Liver (tissue), 8 donors: ENCODE measurements at regions not wholly inside any gene's neighbourhood (a gene's known extent, or its start where the extent isn't known, plus 50 kb on each side); places are given as distances from the start of the nearest gene placed in this dataset.

ENCODE experiments used
- DNase-seq: peaks from one replicate; pipeline ENCODE4 v3.0.0-alpha.2; 2017; ENCODE audit warnings: low spot score
- H3K27ac ChIP-seq, 2 donors: one replicate each; pipeline ENCODE4 v1.7.0; 2013; ENCODE audit warnings: inconsistent platforms in 2 of 2, low read length in 2 of 2, control low read depth in 1 of 2, low read depth in 1 of 2, mild to moderate bottlenecking in 1 of 2
- H3K27me3 ChIP-seq, 4 donors: one replicate each; pipeline versions ENCODE4 v1.6.1 to v1.7.0; 2013; ENCODE audit warnings: low read length in 3 of 4, inconsistent platforms in 1 of 4, mild to moderate bottlenecking in 1 of 4, moderate library complexity in 1 of 4; ENCODE audit not compliant: control insufficient read depth in 4 of 4, insufficient read depth in 4 of 4
- H3K36me3 ChIP-seq, 4 donors: one replicate each; pipeline versions ENCODE4 v1.6.1 to v1.7.0; 2013; ENCODE audit warnings: low read length in 3 of 4, mild to moderate bottlenecking in 3 of 4, low read depth in 1 of 4, moderate library complexity in 1 of 4; ENCODE audit not compliant: control insufficient read depth in 4 of 4, insufficient read depth in 3 of 4
- H3K4me1 ChIP-seq, 4 donors: one replicate each; pipeline versions ENCODE4 v1.6.1 to v1.7.0; 2013; ENCODE audit warnings: low read length in 3 of 4, mild to moderate bottlenecking in 3 of 4, moderate library complexity in 1 of 4; ENCODE audit not compliant: control insufficient read depth in 4 of 4, insufficient read depth in 4 of 4
- H3K4me3 ChIP-seq, 3 donors: one replicate each; pipeline versions ENCODE4 v1.6.1 to v1.7.0; 2013; ENCODE audit warnings: low read length in 3 of 3, control low read depth in 1 of 3, low read depth in 1 of 3, mild to moderate bottlenecking in 1 of 3
- H3K9ac ChIP-seq, 2 donors: one replicate each; pipeline ENCODE4 v1.7.0; 2013; ENCODE audit warnings: low read length in 2 of 2, mild to moderate bottlenecking in 2 of 2, moderate library complexity in 2 of 2, control low read depth in 1 of 2, low read depth in 1 of 2
- H3K9me3 ChIP-seq, 4 donors: one replicate each; pipeline versions ENCODE4 v1.6.1 to v1.7.0; 2013; ENCODE audit warnings: low read length in 3 of 4; ENCODE audit not compliant: control insufficient read depth in 4 of 4
- EGR1 ChIP-seq, 2 donors: IDR thresholded peaks; 2 replicates each; pipeline ENCODE4 v1.6.1; 2016 to 2018; ENCODE audit warnings: antibody characterized with exemption in 2 of 2, low read depth in 2 of 2
- FOXA1 ChIP-seq: IDR thresholded peaks from 2 replicates; pipeline ENCODE4 v1.6.1; 2016; ENCODE audit warnings: antibody characterized with exemption
- FOXA2 ChIP-seq: IDR thresholded peaks from 2 replicates; pipeline ENCODE4 v1.6.1; 2016; ENCODE audit warnings: antibody characterized with exemption
- GABPA ChIP-seq, 2 donors: IDR thresholded peaks in 1 of 2; conservative IDR thresholded peaks in 1 of 2; 2 replicates each; pipeline ENCODE4 v1.6.1; 2016; ENCODE audit warnings: antibody characterized with exemption in 2 of 2, mild to moderate bottlenecking in 1 of 2, moderate library complexity in 1 of 2
- HNF4A ChIP-seq, 2 donors: conservative IDR thresholded peaks; 2 replicates each; pipeline ENCODE4 v1.6.1; 2016; ENCODE audit warnings: antibody characterized with exemption in 2 of 2, mild to moderate bottlenecking in 2 of 2
- HNF4G ChIP-seq: IDR thresholded peaks from 2 replicates; pipeline ENCODE4 v1.6.1; 2016; ENCODE audit warnings: antibody characterized with exemption
- JUND ChIP-seq, 2 donors: IDR thresholded peaks; 2 replicates each; pipeline ENCODE4 v1.6.1; 2016; ENCODE audit warnings: antibody characterized with exemption in 2 of 2
- NR2F2 ChIP-seq: IDR thresholded peaks from 2 replicates; pipeline ENCODE4 v1.6.1; 2016; ENCODE audit warnings: antibody characterized with exemption
- RAD21 ChIP-seq, 2 donors: IDR thresholded peaks; 2 replicates each; pipeline ENCODE4 v1.6.1; 2016; ENCODE audit warnings: antibody characterized with exemption in 2 of 2, mild to moderate bottlenecking in 2 of 2
- RXRA ChIP-seq, 2 donors: IDR thresholded peaks; 2 replicates each; pipeline ENCODE4 v1.6.1; 2017 to 2018; ENCODE audit warnings: antibody characterized with exemption in 2 of 2, mild to moderate bottlenecking in 1 of 2
- SP1 ChIP-seq: IDR thresholded peaks from 2 replicates; pipeline ENCODE4 v1.6.1; 2018; ENCODE audit warnings: antibody characterized with exemption, mild to moderate bottlenecking
- TAF1 ChIP-seq: conservative IDR thresholded peaks from 2 replicates; pipeline ENCODE4 v1.6.1; 2016; ENCODE audit warnings: antibody characterized with exemption, mild to moderate bottlenecking
- WGBS: extraction: QIAGEN DNeasy Blood & Tissue Kit; methylation state at CpG from one replicate; pipeline ENCODE4 v1.1.7; 2013; 5-methylcytosine and 5-hydroxymethylcytosine counted together
- TF ChIP-seq, protein P1 (sequence below): IDR thresholded peaks from 2 replicates; pipeline ENCODE4 v1.6.1; 2016; ENCODE audit warnings: antibody characterized with exemption
- TF ChIP-seq, protein P2 (sequence below): IDR thresholded peaks from 2 replicates; pipeline ENCODE4 v1.6.1; 2016; ENCODE audit warnings: antibody characterized with exemption
- TF ChIP-seq, protein P3 (sequence below): fragments of 150-350 bp; IDR thresholded peaks from 2 replicates; pipeline ENCODE4 v1.5.1; 2017; ENCODE audit warnings: improper control_type of control experiment, low read depth, low read length; ENCODE audit not compliant: missing input control
- TF ChIP-seq, protein P4 (sequence below): IDR thresholded peaks from 2 replicates; pipeline ENCODE4 v1.6.1; 2016; ENCODE audit warnings: antibody characterized with exemption
- donor health status: healthy.
- donor health status: healthy.
- donor health status: healthy.
- donor health status: healthy.
- donor health status: healthy.

DNA sequence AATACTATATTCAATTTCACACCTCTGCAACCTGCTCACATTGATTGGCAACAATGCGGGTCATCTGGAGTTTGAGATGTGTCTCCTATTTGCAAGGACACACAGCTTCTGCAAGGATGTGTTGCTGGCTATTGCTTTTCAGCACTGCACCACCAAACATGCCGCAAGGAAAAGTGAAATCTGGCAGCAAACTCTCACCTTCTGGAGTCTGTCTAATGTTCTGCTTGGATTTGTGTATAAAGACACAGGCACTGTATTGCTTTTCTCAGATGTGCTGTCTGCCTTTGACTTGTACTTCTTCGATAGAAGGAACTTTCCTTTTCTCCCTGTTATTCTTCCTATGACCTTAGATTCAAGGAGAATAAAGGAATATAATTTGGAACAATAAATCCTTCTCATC, 138.6 kb upstream of the EPHA4 start (continued):
- no peak for TF ChIP-seq RAD21 (IDR thresholded peaks at IDR 0.05)
- no peak for TF ChIP-seq NR2F2
- TF ChIP-seq, protein P1, sequence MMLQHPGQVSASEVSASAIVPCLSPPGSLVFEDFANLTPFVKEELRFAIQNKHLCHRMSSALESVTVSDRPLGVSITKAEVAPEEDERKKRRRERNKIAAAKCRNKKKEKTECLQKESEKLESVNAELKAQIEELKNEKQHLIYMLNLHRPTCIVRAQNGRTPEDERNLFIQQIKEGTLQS: no peak
- no peak for TF ChIP-seq SP1
- TF ChIP-seq HNF4G: no peak
- TF ChIP-seq, protein P2, sequence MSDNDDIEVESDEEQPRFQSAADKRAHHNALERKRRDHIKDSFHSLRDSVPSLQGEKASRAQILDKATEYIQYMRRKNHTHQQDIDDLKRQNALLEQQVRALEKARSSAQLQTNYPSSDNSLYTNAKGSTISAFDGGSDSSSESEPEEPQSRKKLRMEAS: no peak
- no peak for TF ChIP-seq RXRA (IDR thresholded peaks at IDR 0.05)
- no peak for TF ChIP-seq HNF4A (conservative IDR thresholded peaks at IDR 0.05)
- TF ChIP-seq JUND (IDR thresholded peaks at IDR 0.05): no peak
- no peak for TF ChIP-seq FOXA1
- no peak for TF ChIP-seq GABPA (IDR thresholded peaks at IDR 0.05 in 1 of 2, conservative IDR thresholded peaks at IDR 0.05 in 1 of 2)

DNA sequence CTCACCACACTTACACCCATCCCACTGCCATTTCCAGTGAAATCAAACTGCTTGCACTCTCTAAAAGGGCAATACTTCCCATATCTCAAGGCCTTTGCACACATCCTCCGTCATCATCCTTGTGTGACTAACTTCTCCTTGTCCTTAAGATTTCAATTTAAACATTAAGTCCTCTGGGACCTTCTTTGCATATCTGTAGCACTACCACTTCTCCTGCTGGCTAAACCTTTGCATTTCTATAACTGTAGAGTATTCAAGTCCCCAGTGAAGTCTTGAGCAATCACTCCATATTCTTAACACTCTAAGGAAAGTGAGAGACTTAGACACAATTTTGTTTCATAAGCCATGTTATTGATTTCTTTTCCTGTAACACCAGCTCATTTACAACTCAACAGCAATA, 136.8 kb upstream of the EPHA4 start:
- H3K27me3 ChIP-seq: no peaks in the 10 kb centered on the region
- no peak overlapping the region for H3K9ac ChIP-seq
- H3K36me3 ChIP-seq: no peaks in the 10 kb centered on the region
- no peaks in the 10 kb centered on the region for H3K4me1 ChIP-seq
- no peak overlapping the region for H3K4me3 ChIP-seq
- WGBS: 67% methylated on average over 1 of the region's 1 CpG
- H3K9me3 ChIP-seq: peaks cover 0 to 6% (median 0%) of the 10 kb centered on the region in 4 donors
- no peak for DNase-seq
- H3K27ac ChIP-seq: no peak overlapping the region
- no peak for TF ChIP-seq HNF4A (conservative IDR thresholded peaks at IDR 0.05)
- TF ChIP-seq FOXA2: no peak
- no peak for TF ChIP-seq JUND (IDR thresholded peaks at IDR 0.05)
- TF ChIP-seq FOXA1: no peak
- no peak for TF ChIP-seq EGR1 (IDR thresholded peaks at IDR 0.05; ENCODE audit: low read depth in 2 of 2)
- no peak for TF ChIP-seq RAD21 (IDR thresholded peaks at IDR 0.05)
- no peak for TF ChIP-seq TAF1
- no peak for TF ChIP-seq RXRA (IDR thresholded peaks at IDR 0.05)
- TF ChIP-seq, protein P2: no peak
- no peak for TF ChIP-seq NR2F2
- no peak for TF ChIP-seq GABPA (IDR thresholded peaks at IDR 0.05 in 1 of 2, conservative IDR thresholded peaks at IDR 0.05 in 1 of 2)
- TF ChIP-seq SP1: no peak

DNA sequence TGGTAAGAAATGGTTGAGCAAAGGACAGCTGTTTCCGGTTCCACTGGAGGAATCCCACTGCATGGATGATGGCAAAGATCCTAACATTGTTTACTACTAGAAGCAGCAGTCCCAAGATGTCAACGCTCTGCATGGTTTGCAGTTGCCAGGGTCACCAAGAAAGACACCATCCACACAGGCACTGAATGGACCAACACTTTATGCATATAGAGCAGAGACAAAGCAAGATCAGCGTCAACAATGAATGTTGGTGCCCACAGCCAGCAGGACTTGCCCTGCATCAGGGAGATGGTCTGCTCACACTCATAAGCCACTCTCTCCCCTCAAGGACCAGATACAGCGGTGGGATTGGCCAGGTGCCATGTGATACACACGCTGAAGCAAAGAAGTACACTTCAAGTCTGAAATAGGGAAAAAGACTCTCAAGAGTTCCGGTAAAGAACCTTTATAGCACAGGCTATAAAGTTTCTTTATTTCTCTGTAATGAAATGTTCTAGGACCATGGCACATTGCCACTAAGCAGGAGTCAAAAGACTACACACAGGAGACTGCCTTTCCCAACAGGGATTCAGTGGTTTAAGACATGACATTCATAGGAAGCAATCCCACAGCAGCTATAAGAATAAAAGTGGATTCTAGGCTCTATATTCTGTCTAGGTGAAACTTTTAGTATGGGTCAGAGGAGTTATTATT, 133.2 kb upstream of the EPHA4 start:
- no peak overlapping the region for H3K4me3 ChIP-seq
- H3K27ac ChIP-seq: no peak overlapping the region
- H3K4me1 ChIP-seq: no peaks in the 10 kb centered on the region
- no peak overlapping the region for H3K9ac ChIP-seq
- H3K27me3 ChIP-seq: no peaks in the 10 kb centered on the region
- peaks cover 0 to 3% (median 0%) of the 10 kb centered on the region in 4 donors for H3K9me3 ChIP-seq
- TF ChIP-seq, protein P1: no peak
- TF ChIP-seq JUND (IDR thresholded peaks at IDR 0.05) (no peak), RXRA (IDR thresholded peaks at IDR 0.05) (no peak), RAD21 (IDR thresholded peaks at IDR 0.05) (no peak), FOXA2 (no peak), HNF4G (no peak), SP1 (no peak), HNF4A (conservative IDR thresholded peaks at IDR 0.05) (no peak), FOXA1 (no peak)
- TF ChIP-seq, protein P3, sequence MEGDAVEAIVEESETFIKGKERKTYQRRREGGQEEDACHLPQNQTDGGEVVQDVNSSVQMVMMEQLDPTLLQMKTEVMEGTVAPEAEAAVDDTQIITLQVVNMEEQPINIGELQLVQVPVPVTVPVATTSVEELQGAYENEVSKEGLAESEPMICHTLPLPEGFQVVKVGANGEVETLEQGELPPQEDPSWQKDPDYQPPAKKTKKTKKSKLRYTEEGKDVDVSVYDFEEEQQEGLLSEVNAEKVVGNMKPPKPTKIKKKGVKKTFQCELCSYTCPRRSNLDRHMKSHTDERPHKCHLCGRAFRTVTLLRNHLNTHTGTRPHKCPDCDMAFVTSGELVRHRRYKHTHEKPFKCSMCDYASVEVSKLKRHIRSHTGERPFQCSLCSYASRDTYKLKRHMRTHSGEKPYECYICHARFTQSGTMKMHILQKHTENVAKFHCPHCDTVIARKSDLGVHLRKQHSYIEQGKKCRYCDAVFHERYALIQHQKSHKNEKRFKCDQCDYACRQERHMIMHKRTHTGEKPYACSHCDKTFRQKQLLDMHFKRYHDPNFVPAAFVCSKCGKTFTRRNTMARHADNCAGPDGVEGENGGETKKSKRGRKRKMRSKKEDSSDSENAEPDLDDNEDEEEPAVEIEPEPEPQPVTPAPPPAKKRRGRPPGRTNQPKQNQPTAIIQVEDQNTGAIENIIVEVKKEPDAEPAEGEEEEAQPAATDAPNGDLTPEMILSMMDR: no peak
- TF ChIP-seq, protein P4, sequence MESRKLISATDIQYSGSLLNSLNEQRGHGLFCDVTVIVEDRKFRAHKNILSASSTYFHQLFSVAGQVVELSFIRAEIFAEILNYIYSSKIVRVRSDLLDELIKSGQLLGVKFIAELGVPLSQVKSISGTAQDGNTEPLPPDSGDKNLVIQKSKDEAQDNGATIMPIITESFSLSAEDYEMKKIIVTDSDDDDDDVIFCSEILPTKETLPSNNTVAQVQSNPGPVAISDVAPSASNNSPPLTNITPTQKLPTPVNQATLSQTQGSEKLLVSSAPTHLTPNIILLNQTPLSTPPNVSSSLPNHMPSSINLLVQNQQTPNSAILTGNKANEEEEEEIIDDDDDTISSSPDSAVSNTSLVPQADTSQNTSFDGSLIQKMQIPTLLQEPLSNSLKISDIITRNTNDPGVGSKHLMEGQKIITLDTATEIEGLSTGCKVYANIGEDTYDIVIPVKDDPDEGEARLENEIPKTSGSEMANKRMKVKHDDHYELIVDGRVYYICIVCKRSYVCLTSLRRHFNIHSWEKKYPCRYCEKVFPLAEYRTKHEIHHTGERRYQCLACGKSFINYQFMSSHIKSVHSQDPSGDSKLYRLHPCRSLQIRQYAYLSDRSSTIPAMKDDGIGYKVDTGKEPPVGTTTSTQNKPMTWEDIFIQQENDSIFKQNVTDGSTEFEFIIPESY: no peak
- TF ChIP-seq, protein P2: no peak
- DNase-seq: no peak
- 82% methylated on average over 6 of the region's 6 CpGs for WGBS
- no peaks in the 10 kb centered on the region for H3K36me3 ChIP-seq
